ENCODE measurements at regions not wholly inside any gene's neighbourhood (a gene's known extent, or its start where the extent isn't known, plus 50 kb on each side); places are given as distances from the start of the nearest gene placed in this dataset.

DNA sequence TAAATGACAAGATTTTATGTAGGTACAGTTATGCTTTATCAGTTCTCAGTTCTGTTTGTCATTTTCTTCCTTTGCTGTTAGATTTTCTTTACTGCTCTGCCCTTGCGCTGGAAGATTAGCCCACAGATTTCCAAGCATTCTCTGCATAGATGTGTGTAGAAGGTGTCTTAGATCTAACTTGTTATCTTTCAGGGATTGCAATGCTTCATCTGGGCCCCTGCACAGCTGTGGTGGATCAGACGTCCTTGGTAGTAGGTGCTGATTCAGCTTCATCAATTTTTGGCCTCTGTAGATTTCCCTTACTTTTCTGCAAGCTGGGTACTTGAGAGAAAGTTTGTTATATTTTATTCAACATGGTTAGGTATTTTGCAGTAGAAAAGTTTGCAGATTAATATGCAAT, 115.3 kb upstream of the LINC00305 start:
- peaks cover 3% of the 10 kb centered on the region; the same call in 1 of the 2 replicates for H3K4me1 ChIP-seq (ENCODE audit: low read length)
- H3K79me2 ChIP-seq (ENCODE audit: low read length): no peaks in the 10 kb centered on the region
- no peak for TF ChIP-seq EZH2phosphoT487 (IDR thresholded peaks at IDR 0.05; ENCODE audit: low read depth)
- TF ChIP-seq, protein P1, sequence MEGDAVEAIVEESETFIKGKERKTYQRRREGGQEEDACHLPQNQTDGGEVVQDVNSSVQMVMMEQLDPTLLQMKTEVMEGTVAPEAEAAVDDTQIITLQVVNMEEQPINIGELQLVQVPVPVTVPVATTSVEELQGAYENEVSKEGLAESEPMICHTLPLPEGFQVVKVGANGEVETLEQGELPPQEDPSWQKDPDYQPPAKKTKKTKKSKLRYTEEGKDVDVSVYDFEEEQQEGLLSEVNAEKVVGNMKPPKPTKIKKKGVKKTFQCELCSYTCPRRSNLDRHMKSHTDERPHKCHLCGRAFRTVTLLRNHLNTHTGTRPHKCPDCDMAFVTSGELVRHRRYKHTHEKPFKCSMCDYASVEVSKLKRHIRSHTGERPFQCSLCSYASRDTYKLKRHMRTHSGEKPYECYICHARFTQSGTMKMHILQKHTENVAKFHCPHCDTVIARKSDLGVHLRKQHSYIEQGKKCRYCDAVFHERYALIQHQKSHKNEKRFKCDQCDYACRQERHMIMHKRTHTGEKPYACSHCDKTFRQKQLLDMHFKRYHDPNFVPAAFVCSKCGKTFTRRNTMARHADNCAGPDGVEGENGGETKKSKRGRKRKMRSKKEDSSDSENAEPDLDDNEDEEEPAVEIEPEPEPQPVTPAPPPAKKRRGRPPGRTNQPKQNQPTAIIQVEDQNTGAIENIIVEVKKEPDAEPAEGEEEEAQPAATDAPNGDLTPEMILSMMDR (IDR thresholded peaks at IDR 0.05; ENCODE audit: low read depth, low read length): no peak
- H3K27ac ChIP-seq (ENCODE audit: low read length): no peak overlapping the region
- no peaks in the 10 kb centered on the region for H4K20me1 ChIP-seq (ENCODE audit: insufficient read depth, low read length)
- H3K9me3 ChIP-seq (ENCODE audit: insufficient read depth, low read length): no peaks in the 10 kb centered on the region
- H3K36me3 ChIP-seq (replicated peaks; ENCODE audit: low read depth, low read length): no peaks in the 10 kb centered on the region
- H3K27me3 ChIP-seq (ENCODE audit: low read depth, low read length): no peaks in the 10 kb centered on the region
- H3K4me3 ChIP-seq (ENCODE audit: low read length): no peak overlapping the region
- H3K4me2 ChIP-seq (ENCODE audit: low read length): no peak overlapping the region
- H3K9ac ChIP-seq (ENCODE audit: low read length): no peak overlapping the region
- H2AFZ ChIP-seq (ENCODE audit: low read depth, low read length): no peak overlapping the region

DNA sequence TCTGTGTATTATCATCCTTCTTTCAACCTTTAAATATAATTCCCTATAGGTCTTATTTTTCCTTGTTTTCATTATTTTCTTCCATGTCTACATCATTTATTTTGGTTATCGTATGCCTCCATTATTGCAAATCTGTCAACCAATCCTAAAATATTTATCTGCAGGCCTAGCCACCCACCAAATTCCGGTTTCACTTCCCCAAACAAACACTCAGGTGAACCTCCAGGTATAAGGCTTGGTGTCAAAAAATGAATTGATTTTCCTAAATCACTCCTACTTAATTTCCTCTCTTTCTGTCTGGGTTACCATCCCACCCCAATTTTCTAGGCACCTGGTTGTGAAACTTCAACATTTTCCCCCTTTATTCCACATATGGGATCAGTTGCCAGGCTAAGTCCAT, 111.9 kb upstream of the LINC00305 start:
- no peak overlapping the region for H2AFZ ChIP-seq (ENCODE audit: low read depth, low read length)
- H3K4me2 ChIP-seq (ENCODE audit: low read length): no peak overlapping the region
- H3K9me3 ChIP-seq (ENCODE audit: insufficient read depth, low read length): no peaks in the 10 kb centered on the region
- no peaks in the 10 kb centered on the region for H4K20me1 ChIP-seq (ENCODE audit: insufficient read depth, low read length)
- no peaks in the 10 kb centered on the region for H3K27me3 ChIP-seq (ENCODE audit: low read depth, low read length)
- H3K36me3 ChIP-seq (replicated peaks; ENCODE audit: low read depth, low read length): no peaks in the 10 kb centered on the region
- no peak overlapping the region for H3K4me3 ChIP-seq (ENCODE audit: low read length)
- H3K9ac ChIP-seq (ENCODE audit: low read length): no peak overlapping the region
- no peaks in the 10 kb centered on the region for H3K79me2 ChIP-seq (ENCODE audit: low read length)
- TF ChIP-seq, protein P1 (IDR thresholded peaks at IDR 0.05; ENCODE audit: low read depth, low read length): no peak
- no peak for TF ChIP-seq EZH2phosphoT487 (IDR thresholded peaks at IDR 0.05; ENCODE audit: low read depth)
- H3K27ac ChIP-seq (ENCODE audit: low read length): no peak overlapping the region
- peaks cover 3% of the 10 kb centered on the region; the same call in 1 of the 2 replicates for H3K4me1 ChIP-seq (ENCODE audit: low read length)

DNA sequence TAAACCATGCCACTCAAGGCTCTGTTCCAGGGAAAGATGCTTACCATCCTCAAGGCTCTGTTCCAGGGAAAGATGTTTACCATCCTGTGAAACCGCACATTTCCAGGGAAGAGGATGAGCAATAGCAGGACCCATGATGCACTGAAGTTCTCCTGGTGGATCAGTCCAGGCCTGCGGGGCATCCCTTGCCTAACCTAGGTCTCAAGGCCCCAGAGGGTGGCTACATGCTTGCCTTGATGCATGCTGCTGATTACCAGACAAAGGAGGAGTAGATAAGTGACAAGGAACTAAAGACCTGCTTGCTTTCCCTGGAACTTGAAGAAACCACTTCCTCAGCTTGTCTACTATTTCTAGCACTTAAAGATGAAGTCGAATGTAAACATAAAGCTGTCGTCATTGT, 111.0 kb upstream of the LINC00305 start:
- Histone ChIP-seq H3K27ac (ENCODE audit: low read length) (no peak overlapping the region), H3K4me2 (ENCODE audit: low read length) (no peak overlapping the region), H3K79me2 (ENCODE audit: low read length) (no peaks in the 10 kb centered on the region), H3K4me1 (ENCODE audit: low read length) (peaks cover 3% of the 10 kb centered on the region; the same call in 1 of the 2 replicates), H4K20me1 (ENCODE audit: insufficient read depth, low read length) (no peaks in the 10 kb centered on the region), H3K9me3 (ENCODE audit: insufficient read depth, low read length) (no peaks in the 10 kb centered on the region), H3K9ac (ENCODE audit: low read length) (no peak overlapping the region), H3K27me3 (ENCODE audit: low read depth, low read length) (no peaks in the 10 kb centered on the region), H3K4me3 (ENCODE audit: low read length) (no peak overlapping the region), H2AFZ (ENCODE audit: low read depth, low read length) (no peak overlapping the region), H3K36me3 (replicated peaks; ENCODE audit: low read depth, low read length) (no peaks in the 10 kb centered on the region)
- TF ChIP-seq EZH2phosphoT487 (IDR thresholded peaks at IDR 0.05; ENCODE audit: low read depth): no peak
- TF ChIP-seq, protein P1 (IDR thresholded peaks at IDR 0.05; ENCODE audit: low read depth, low read length): no peak

GRCh38 chr18:64258111-64258650, 109.3 kb upstream of the LINC00305 start:
- no peaks in the 10 kb centered on the region for H3K36me3 ChIP-seq (replicated peaks; ENCODE audit: low read depth, low read length)
- H3K4me3 ChIP-seq (ENCODE audit: low read length): no peak overlapping the region

More at GRCh38 chr18:64258111-64258650, 109.3 kb upstream of the LINC00305 start:
- no peak for TF ChIP-seq EZH2phosphoT487 (IDR thresholded peaks at IDR 0.05; ENCODE audit: low read depth)
- TF ChIP-seq, protein P1 (IDR thresholded peaks at IDR 0.05; ENCODE audit: low read depth, low read length): no peak
- Histone ChIP-seq H3K27ac (ENCODE audit: low read length) (no peak overlapping the region), H4K20me1 (ENCODE audit: insufficient read depth, low read length) (no peaks in the 10 kb centered on the region), H3K4me2 (ENCODE audit: low read length) (no peak overlapping the region), H3K9me3 (ENCODE audit: insufficient read depth, low read length) (no peaks in the 10 kb centered on the region), H3K79me2 (ENCODE audit: low read length) (no peaks in the 10 kb centered on the region), H3K27me3 (ENCODE audit: low read depth, low read length) (no peaks in the 10 kb centered on the region), H3K4me1 (ENCODE audit: low read length) (peaks cover 3% of the 10 kb centered on the region; the same call in 1 of the 2 replicates), H2AFZ (ENCODE audit: low read depth, low read length) (no peak overlapping the region), H3K9ac (ENCODE audit: low read length) (no peak overlapping the region)

All from OCI-LY3 (cell line).